ENCODE measurements at regions not wholly inside any gene's neighbourhood (a gene's known extent, or its start where the extent isn't known, plus 50 kb on each side); places are given as distances from the start of the nearest gene placed in this dataset.

DNA sequence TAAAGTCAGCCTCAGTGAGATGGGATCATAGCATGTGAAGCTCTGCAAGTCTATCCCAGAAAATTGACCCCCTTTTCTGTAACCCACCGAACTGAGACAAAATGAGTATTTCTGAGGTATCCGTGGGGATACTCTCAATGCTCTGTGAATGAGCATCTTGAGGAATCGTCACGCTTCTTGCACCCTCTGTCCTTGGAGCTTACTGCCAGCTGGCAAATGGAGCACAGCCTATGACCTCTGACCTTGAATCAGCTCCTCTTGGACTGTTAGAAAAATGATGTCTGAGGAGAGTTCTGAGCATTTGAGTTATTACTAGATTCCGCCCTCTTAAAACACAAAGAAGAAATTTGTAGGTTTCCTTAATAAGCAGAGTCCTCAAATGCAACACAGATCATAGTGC lies 342.1 kb downstream of the ZFHX3 start:
- TF ChIP-seq, protein P1, sequence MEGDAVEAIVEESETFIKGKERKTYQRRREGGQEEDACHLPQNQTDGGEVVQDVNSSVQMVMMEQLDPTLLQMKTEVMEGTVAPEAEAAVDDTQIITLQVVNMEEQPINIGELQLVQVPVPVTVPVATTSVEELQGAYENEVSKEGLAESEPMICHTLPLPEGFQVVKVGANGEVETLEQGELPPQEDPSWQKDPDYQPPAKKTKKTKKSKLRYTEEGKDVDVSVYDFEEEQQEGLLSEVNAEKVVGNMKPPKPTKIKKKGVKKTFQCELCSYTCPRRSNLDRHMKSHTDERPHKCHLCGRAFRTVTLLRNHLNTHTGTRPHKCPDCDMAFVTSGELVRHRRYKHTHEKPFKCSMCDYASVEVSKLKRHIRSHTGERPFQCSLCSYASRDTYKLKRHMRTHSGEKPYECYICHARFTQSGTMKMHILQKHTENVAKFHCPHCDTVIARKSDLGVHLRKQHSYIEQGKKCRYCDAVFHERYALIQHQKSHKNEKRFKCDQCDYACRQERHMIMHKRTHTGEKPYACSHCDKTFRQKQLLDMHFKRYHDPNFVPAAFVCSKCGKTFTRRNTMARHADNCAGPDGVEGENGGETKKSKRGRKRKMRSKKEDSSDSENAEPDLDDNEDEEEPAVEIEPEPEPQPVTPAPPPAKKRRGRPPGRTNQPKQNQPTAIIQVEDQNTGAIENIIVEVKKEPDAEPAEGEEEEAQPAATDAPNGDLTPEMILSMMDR (IDR thresholded peaks at IDR 0.05; ENCODE audit: poor library complexity, severe bottlenecking) = no peak
- TF ChIP-seq EP300 (conservative IDR thresholded peaks at IDR 0.05; ENCODE audit: poor library complexity, severe bottlenecking) = no peak
- no peak for TF ChIP-seq EZH2 (IDR thresholded peaks at IDR 0.05; ENCODE audit: borderline replicate concordance, insufficient read depth, low read length, poor library complexity, severe bottlenecking)
- TF ChIP-seq RAD21 (conservative IDR thresholded peaks at IDR 0.05) = no peak
- no peak for TF ChIP-seq TAF1 (IDR thresholded peaks at IDR 0.05; ENCODE audit: low read depth)
- TF ChIP-seq POLR2AphosphoS5 (IDR thresholded peaks at IDR 0.05) = no peak
